Left lung (tissue), 4 donors: ENCODE measurements at regions not wholly inside any gene's neighbourhood (a gene's known extent, or its start where the extent isn't known, plus 50 kb on each side); places are given as distances from the start of the nearest gene placed in this dataset.

Experiments used
- ATAC-seq: fragments of 200-7000 bp; cut with Tn5 transposase; one replicate; pipeline ENCODE4 v1.9.1; 2020; ENCODE audit warnings: moderate library complexity
- DNase-seq, 4 donors: peaks; one replicate each; pipeline ENCODE4 v3.0.0-alpha.2; 2013 to 2020
- H3K27ac ChIP-seq, 2 donors: fragments of 200-600 bp; sonication (generic) in 1 of 2; one replicate each; pipeline versions ENCODE4 v1.5.0 to v1.8.0; 2020 to 2021
- H3K27me3 ChIP-seq, 2 donors: fragments of 200-600 bp; sonication (generic) in 1 of 2; one replicate each; pipeline versions ENCODE4 v1.5.0 to v1.8.0; 2020 to 2021
- H3K36me3 ChIP-seq, 2 donors: fragments of 200-600 bp; sonication (generic) in 1 of 2; one replicate each; pipeline versions ENCODE4 v1.5.0 to v1.8.0; 2020 to 2021
- H3K4me1 ChIP-seq, 2 donors: fragments of 200-600 bp; one replicate each; pipeline ENCODE4 v1.8.0; 2021
- H3K4me3 ChIP-seq, 2 donors: fragments of 200-600 bp; sonication (generic) in 1 of 2; one replicate each; pipeline versions ENCODE4 v1.5.0 to v1.8.0; 2020 to 2021; ENCODE audit warnings: mild to moderate bottlenecking in 1 of 2
- H3K9me3 ChIP-seq, 2 donors: fragments of 200-600 bp; sonication (generic) in 1 of 2; one replicate each; pipeline versions ENCODE4 v1.5.0 to v1.8.0; 2020 to 2021
- CTCF ChIP-seq, 2 donors: fragments of 200-600 bp; sonication (generic) in 1 of 2; IDR thresholded peaks; one replicate each; pipeline versions ENCODE4 v1.5.0 to v1.8.0; 2021; ENCODE audit warnings: antibody characterized with exemption in 2 of 2
- intact Hi-C, 2 donors: fragments of 100-400 bp; cut with DNase I; formaldehyde crosslinking; loops; one replicate each; pipeline versions ENCODE4 v1.11.2 to v1.14.2; 2022
- donor health status: DM: no; HTN: yes; CAD: no.
- donor health status: DM: no; HTN: no; CAD: no.

DNA sequence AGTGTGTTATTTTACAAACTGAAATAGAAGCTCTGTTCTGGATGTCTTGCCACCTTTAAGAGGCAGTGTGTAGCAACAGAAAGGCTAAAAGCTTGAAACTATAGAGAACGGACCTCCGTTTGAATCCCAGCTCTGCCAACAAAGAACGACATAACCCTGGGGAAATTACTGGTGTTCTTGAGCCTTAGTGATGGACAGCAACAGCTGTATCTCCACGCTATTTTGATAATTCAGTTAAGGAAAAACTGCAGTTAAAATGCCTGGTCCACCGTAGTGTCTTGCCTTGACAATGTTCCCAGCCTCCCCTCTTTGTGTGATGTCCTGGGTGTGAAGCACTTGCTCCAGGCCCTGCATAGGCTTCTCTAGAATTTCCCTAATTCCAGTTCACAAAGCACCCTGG is 256.8 kb upstream of the HS3ST1 start:
- no peak for TF ChIP-seq CTCF (IDR thresholded peaks at IDR 0.05)
- no peak overlapping the region for H3K4me3 ChIP-seq
- intact Hi-C loops: no loop called here
- no peaks in the 10 kb centered on the region for H3K27me3 ChIP-seq
- ATAC-seq (no peak), DNase-seq (no peak)
- H3K9me3 ChIP-seq: no peaks in the 10 kb centered on the region
- H3K27ac ChIP-seq: no peak overlapping the region
- no peaks in the 10 kb centered on the region for H3K4me1 ChIP-seq
- no peaks in the 10 kb centered on the region for H3K36me3 ChIP-seq

GRCh38 chr4:11675051-11675800 is 246.5 kb upstream of the HS3ST1 start:
- no peaks in the 10 kb centered on the region for H3K4me1 ChIP-seq
- ATAC-seq (no peak), DNase-seq (no peak)
- H3K27ac ChIP-seq: no peak overlapping the region
- no peaks in the 10 kb centered on the region for H3K27me3 ChIP-seq
- no peaks in the 10 kb centered on the region for H3K9me3 ChIP-seq
- intact Hi-C loops: no loop called here
- TF ChIP-seq CTCF (IDR thresholded peaks at IDR 0.05): no peak
- H3K36me3 ChIP-seq: no peaks in the 10 kb centered on the region
- H3K4me3 ChIP-seq: no peak overlapping the region

DNA sequence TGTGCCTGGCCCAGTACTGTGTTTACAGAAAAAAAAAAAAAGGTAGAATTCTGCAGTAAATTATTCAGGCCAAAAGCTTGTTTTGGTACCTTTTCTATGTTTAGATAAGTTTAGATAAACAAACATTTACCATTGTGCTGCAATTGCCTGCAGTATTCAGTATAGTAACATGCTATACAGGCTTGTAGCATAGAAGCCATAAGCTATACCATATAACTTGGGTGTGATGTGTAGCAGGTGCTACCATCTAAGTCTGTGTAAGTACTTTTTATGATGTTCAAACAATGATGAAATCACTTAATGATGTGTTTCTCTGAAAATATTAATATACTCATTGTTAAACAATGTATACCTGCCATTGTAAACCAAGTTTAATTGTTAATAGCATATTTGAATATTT is 241.6 kb upstream of the HS3ST1 start:
- H3K27me3 ChIP-seq: no peaks in the 10 kb centered on the region
- no peak overlapping the region for H3K27ac ChIP-seq
- H3K4me1 ChIP-seq: no peaks in the 10 kb centered on the region
- ATAC-seq (no peak), DNase-seq (no peak)
- H3K9me3 ChIP-seq: no peaks in the 10 kb centered on the region
- H3K36me3 ChIP-seq: no peaks in the 10 kb centered on the region
- no peak overlapping the region for H3K4me3 ChIP-seq
- no peak for TF ChIP-seq CTCF (IDR thresholded peaks at IDR 0.05)
- intact Hi-C loops: no loop called here

- TF ChIP-seq CTCF (IDR thresholded peaks at IDR 0.05): no peak
- no peak overlapping the region for H3K27ac ChIP-seq
- no peak for ATAC-seq
Measured at GRCh38 chr4:11669156-11669555, 240.5 kb upstream of the HS3ST1 start.

DNA sequence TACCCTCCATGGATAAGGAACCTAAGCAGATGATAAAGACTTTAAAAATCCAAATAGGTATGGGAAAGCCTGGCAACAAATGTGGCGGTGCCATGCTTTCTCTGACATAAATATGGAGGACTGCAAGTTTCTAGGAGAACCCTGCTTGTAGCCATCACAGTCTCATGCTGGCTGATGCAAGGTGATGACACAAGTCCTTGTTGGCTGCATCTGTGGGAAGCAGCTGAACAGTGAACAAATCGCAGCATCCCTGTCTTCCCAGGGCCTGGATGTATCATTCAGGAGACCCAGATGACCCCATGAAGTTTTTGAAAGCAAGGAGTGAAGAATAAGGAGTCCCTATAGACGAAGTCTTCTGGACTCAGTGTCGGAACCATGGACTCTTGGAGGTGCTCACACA is 234.4 kb upstream of the HS3ST1 start:
- no peaks in the 10 kb centered on the region for H3K4me1 ChIP-seq
- ATAC-seq: no peak
- no peak overlapping the region for H3K27ac ChIP-seq
- DNase-seq: no peak
- H3K36me3 ChIP-seq: no peaks in the 10 kb centered on the region
- intact Hi-C loops: no loop called here
- TF ChIP-seq CTCF (IDR thresholded peaks at IDR 0.05): no peak
- H3K9me3 ChIP-seq: peaks cover 0 to 3% of the 10 kb centered on the region in 2 donors
- no peak overlapping the region for H3K4me3 ChIP-seq
- no peaks in the 10 kb centered on the region for H3K27me3 ChIP-seq

More at GRCh38 chr4:11669156-11669555, 240.5 kb upstream of the HS3ST1 start:
- Histone ChIP-seq H3K36me3 (no peaks in the 10 kb centered on the region), H3K4me1 (no peaks in the 10 kb centered on the region), H3K4me3 (no peak overlapping the region), H3K27me3 (no peaks in the 10 kb centered on the region), H3K9me3 (no peaks in the 10 kb centered on the region)
- DNase-seq: no peak
- intact Hi-C loops: no loop called here
